ENCODE measurements at regions not wholly inside any gene's neighbourhood (a gene's known extent, or its start where the extent isn't known, plus 50 kb on each side); places are given as distances from the start of the nearest gene placed in this dataset.
"Not testable (repeated sequence)": the region's sequence is repeated elsewhere in the genome, so short reads cannot be mapped to it uniquely, and the experiment has no call there.

DNA sequence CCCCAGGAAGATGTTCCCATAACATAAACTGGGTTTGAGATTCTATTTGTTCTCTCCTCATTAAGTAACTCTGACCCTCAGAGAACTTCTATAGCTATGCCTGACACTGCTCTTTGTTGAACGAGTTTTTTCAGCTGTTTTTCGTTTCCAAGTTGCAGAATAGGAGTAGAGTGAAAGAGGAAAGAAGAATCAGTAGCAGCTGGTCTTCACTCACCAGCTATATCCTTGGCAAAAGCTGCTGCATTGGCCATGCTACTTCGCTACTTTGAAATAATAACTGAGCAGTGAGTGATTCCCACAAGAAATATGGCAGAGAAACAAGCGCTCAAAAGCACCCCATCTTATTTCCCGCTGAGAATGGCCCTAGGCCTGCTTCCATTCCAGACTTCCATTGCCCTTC is 329.0 kb downstream of the ISL1 start:
- DNase-seq (no peak), ATAC-seq (no peak), FAIRE-seq (no peak)
- no peaks in the 10 kb centered on the region for H3K27me3 ChIP-seq
- intact Hi-C loops (cut with DNase I), result no loop called here
- TF ChIP-seq, protein P1, sequence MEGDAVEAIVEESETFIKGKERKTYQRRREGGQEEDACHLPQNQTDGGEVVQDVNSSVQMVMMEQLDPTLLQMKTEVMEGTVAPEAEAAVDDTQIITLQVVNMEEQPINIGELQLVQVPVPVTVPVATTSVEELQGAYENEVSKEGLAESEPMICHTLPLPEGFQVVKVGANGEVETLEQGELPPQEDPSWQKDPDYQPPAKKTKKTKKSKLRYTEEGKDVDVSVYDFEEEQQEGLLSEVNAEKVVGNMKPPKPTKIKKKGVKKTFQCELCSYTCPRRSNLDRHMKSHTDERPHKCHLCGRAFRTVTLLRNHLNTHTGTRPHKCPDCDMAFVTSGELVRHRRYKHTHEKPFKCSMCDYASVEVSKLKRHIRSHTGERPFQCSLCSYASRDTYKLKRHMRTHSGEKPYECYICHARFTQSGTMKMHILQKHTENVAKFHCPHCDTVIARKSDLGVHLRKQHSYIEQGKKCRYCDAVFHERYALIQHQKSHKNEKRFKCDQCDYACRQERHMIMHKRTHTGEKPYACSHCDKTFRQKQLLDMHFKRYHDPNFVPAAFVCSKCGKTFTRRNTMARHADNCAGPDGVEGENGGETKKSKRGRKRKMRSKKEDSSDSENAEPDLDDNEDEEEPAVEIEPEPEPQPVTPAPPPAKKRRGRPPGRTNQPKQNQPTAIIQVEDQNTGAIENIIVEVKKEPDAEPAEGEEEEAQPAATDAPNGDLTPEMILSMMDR (IDR thresholded peaks at IDR 0.05), result no peak
- H3K27ac ChIP-seq, result no peak overlapping the region
- H3K4me3 ChIP-seq, result no peak overlapping the region
- no peaks in the 10 kb centered on the region for H3K4me1 ChIP-seq
- no peaks in the 10 kb centered on the region for H3K36me3 ChIP-seq
- 52 to 63% methylated on average over 5 of the region's 5 CpGs for WGBS, 2 donors
- H3K9me3 ChIP-seq, result no peaks in the 10 kb centered on the region

- H3K27me3 ChIP-seq; H3K27ac ChIP-seq; intact Hi-C loops (cut with DNase I); ATAC-seq; H3K9me3 ChIP-seq; H3K4me1 ChIP-seq; H3K4me3 ChIP-seq; DNase-seq; FAIRE-seq; H3K36me3 ChIP-seq: not testable (repeated sequence)
- WGBS, 2 donors, result 79 to 85% methylated on average over 2 of the region's 2 CpGs
Measured at GRCh38 chr5:51715445-51715844, 332.2 kb downstream of the ISL1 start.

- Histone ChIP-seq H3K27me3 (no peaks in the 10 kb centered on the region), H3K4me1 (no peaks in the 10 kb centered on the region), H3K4me3 (no peak overlapping the region), H3K9me3 (no peaks in the 10 kb centered on the region), H3K36me3 (no peaks in the 10 kb centered on the region), H3K27ac (no peak overlapping the region)
- FAIRE-seq (no peak), DNase-seq (no peak), ATAC-seq (no peak)
- TF ChIP-seq, protein P1 (IDR thresholded peaks at IDR 0.05), result no peak
- intact Hi-C loops (cut with DNase I), result no loop called here
- 33 to 56% methylated on average over 2 of the region's 2 CpGs for WGBS, 2 donors
Measured at GRCh38 chr5:51731421-51732029, 348.3 kb downstream of the ISL1 start.

DNA sequence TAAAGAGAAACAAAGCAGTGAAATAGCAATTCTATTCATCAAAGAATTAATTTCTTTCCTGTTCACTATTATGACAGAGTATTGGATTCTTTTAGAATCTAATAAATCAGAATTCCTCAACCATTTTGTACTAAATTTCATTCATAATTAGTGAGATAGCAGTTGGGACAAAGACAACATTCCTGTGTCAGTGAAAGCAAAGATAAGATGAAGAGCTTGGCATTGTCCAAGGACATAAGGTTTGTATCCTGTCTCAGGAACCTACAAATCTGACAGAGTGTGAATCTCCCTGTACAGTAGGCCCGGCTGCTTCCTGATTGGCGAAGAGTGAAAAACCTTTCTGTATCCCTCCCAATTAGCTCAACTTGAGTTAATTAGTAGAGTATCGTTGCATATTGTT is 349.1 kb downstream of the ISL1 start:
- DNase-seq (no peak), ATAC-seq (no peak), FAIRE-seq (no peak)
- Histone ChIP-seq H3K27me3 (no peaks in the 10 kb centered on the region), H3K9me3 (no peaks in the 10 kb centered on the region), H3K36me3 (no peaks in the 10 kb centered on the region), H3K4me1 (no peaks in the 10 kb centered on the region), H3K27ac (no peak overlapping the region), H3K4me3 (no peak overlapping the region)
- 49 to 50% methylated on average over 3 of the region's 3 CpGs for WGBS, 2 donors
- intact Hi-C loops (cut with DNase I), result no loop called here
- TF ChIP-seq, protein P1 (IDR thresholded peaks at IDR 0.05), result no peak

DNA sequence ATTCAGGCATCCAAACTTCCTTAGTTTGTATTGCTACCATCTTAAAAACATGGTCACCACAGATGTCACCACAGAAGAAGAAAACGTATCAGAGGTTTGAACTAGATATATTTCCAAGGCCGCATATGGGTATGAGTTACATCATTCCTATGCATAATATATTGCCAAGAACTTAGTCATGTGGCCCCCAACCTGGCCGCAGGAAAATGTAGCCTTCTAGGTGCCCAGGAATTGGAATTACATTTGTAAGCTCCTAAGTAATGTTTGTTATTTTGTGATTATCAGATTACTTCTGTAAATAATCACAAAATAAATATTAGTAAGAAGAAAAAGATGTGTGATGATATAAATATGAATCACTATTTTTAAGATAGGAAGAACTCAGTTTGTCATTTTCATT is 351.4 kb downstream of the ISL1 start:
- WGBS, 2 donors, result 49 to 63% methylated on average over 3 of the region's 3 CpGs
- no peak for ATAC-seq

More for the DNA sequence above, 351.4 kb downstream of the ISL1 start:
- TF ChIP-seq, protein P1 (IDR thresholded peaks at IDR 0.05), result no peak
- Histone ChIP-seq H3K9me3 (no peaks in the 10 kb centered on the region), H3K4me3 (no peak overlapping the region), H3K4me1 (no peaks in the 10 kb centered on the region), H3K36me3 (no peaks in the 10 kb centered on the region), H3K27ac (no peak overlapping the region), H3K27me3 (no peaks in the 10 kb centered on the region)
- no peak for DNase-seq
- intact Hi-C loops (cut with DNase I), result no loop called here
- FAIRE-seq, result no peak

Measured in pancreas (tissue), 10 donors.